Mucosa of rectum (tissue), 2 donors: ENCODE measurements at regions not wholly inside any gene's neighbourhood (a gene's known extent, or its start where the extent isn't known, plus 50 kb on each side); places are given as distances from the start of the nearest gene placed in this dataset.
A peak's percentile ranks its signal among the peaks of the same experiment; 100 is the strongest.

ENCODE experiments used
- H3K27ac ChIP-seq, 2 donors: one replicate each; pipeline ENCODE4 v1.7.0; 2013; ENCODE audit warnings: inconsistent platforms in 2 of 2, low read depth in 2 of 2, low read length in 2 of 2
- H3K27me3 ChIP-seq, 2 donors: one replicate each; pipeline ENCODE4 v1.7.0; 2013; ENCODE audit warnings: low read length in 2 of 2; ENCODE audit not compliant: control insufficient read depth in 2 of 2, insufficient read depth in 2 of 2
- H3K36me3 ChIP-seq, 2 donors: one replicate each; pipeline ENCODE4 v1.7.0; 2013; ENCODE audit warnings: low read length in 2 of 2; ENCODE audit not compliant: control insufficient read depth in 2 of 2, insufficient read depth in 2 of 2
- H3K4me1 ChIP-seq, 2 donors: one replicate each; pipeline ENCODE4 v1.7.0; 2013; ENCODE audit warnings: low read length in 2 of 2, mild to moderate bottlenecking in 1 of 2; ENCODE audit not compliant: control insufficient read depth in 2 of 2, insufficient read depth in 2 of 2
- H3K4me3 ChIP-seq, 2 donors: one replicate each; pipeline ENCODE4 v1.7.0; 2013; ENCODE audit warnings: low read length in 2 of 2
- H3K9ac ChIP-seq, 2 donors: one replicate each; pipeline ENCODE4 v1.7.0; 2013; ENCODE audit warnings: low read length in 2 of 2, low read depth in 1 of 2, mild to moderate bottlenecking in 1 of 2
- H3K9me3 ChIP-seq, 2 donors: one replicate each; pipeline ENCODE4 v1.7.0; 2013; ENCODE audit warnings: low read length in 2 of 2; ENCODE audit not compliant: control insufficient read depth in 2 of 2
- donor health status: healthy.
- donor health status: Normal muscosa, but diverticular disease.

GRCh38 chr2:198641161-198641560, 816.6 kb downstream of the SATB2 start:
- H3K27me3 ChIP-seq, result no peaks in the 10 kb centered on the region
- no peak overlapping the region for H3K27ac ChIP-seq
- H3K4me1 ChIP-seq, result peaks cover 6 to 13% of the 10 kb centered on the region in 2 donors
- no peaks in the 10 kb centered on the region for H3K36me3 ChIP-seq
- no peaks in the 10 kb centered on the region for H3K9me3 ChIP-seq
- no peak overlapping the region for H3K4me3 ChIP-seq
- no peak overlapping the region for H3K9ac ChIP-seq

GRCh38 chr2:198640463-198640862, 817.3 kb downstream of the SATB2 start:
- no peak overlapping the region for H3K9ac ChIP-seq
- H3K4me1 ChIP-seq, result peaks cover 6 to 13% of the 10 kb centered on the region in 2 donors
- H3K27ac ChIP-seq, result peak overlapping the region in 1 of 2 donors; percentile 46
- H3K27me3 ChIP-seq, result no peaks in the 10 kb centered on the region
- H3K9me3 ChIP-seq, result no peaks in the 10 kb centered on the region
- no peak overlapping the region for H3K4me3 ChIP-seq
- no peaks in the 10 kb centered on the region for H3K36me3 ChIP-seq

GRCh38 chr2:198639580-198639979, 818.2 kb downstream of the SATB2 start:
- no peaks in the 10 kb centered on the region for H3K36me3 ChIP-seq
- no peak overlapping the region for H3K9ac ChIP-seq
- H3K4me3 ChIP-seq, result no peak overlapping the region
- H3K27ac ChIP-seq, result no peak overlapping the region
- H3K9me3 ChIP-seq, result no peaks in the 10 kb centered on the region
- peaks cover 6 to 13% of the 10 kb centered on the region in 2 donors for H3K4me1 ChIP-seq
- H3K27me3 ChIP-seq, result no peaks in the 10 kb centered on the region

- Histone ChIP-seq H3K4me3 (no peak overlapping the region), H3K27ac (no peak overlapping the region)
Measured at GRCh38 chr2:198638577-198638976, 819.2 kb downstream of the SATB2 start.

GRCh38 chr2:198630384-198630783, 826.0 kb downstream of the PLCL1 start:
- H3K36me3 ChIP-seq, result no peaks in the 10 kb centered on the region
- no peaks in the 10 kb centered on the region for H3K4me1 ChIP-seq
- no peak overlapping the region for H3K27ac ChIP-seq
- H3K27me3 ChIP-seq, result no peaks in the 10 kb centered on the region
- no peak overlapping the region for H3K4me3 ChIP-seq
- no peak overlapping the region for H3K9ac ChIP-seq
- no peaks in the 10 kb centered on the region for H3K9me3 ChIP-seq

More at GRCh38 chr2:198638577-198638976, 819.2 kb downstream of the SATB2 start:
- Histone ChIP-seq H3K9ac (no peak overlapping the region), H3K27me3 (no peaks in the 10 kb centered on the region), H3K4me1 (peaks cover 6 to 13% of the 10 kb centered on the region in 2 donors), H3K36me3 (no peaks in the 10 kb centered on the region), H3K9me3 (no peaks in the 10 kb centered on the region)

- Histone ChIP-seq H3K27ac (no peak overlapping the region), H3K9ac (no peak overlapping the region)
Measured at GRCh38 chr2:198628596-198628995, 824.2 kb downstream of the PLCL1 start.

GRCh38 chr2:198622986-198623730, 818.8 kb downstream of the PLCL1 start:
- H3K4me1 ChIP-seq, result no peaks in the 10 kb centered on the region
- no peak overlapping the region for H3K4me3 ChIP-seq
- no peak overlapping the region for H3K27ac ChIP-seq
- no peak overlapping the region for H3K9ac ChIP-seq
- H3K27me3 ChIP-seq, result no peaks in the 10 kb centered on the region
- no peaks in the 10 kb centered on the region for H3K9me3 ChIP-seq
- H3K36me3 ChIP-seq, result no peaks in the 10 kb centered on the region

More at GRCh38 chr2:198628596-198628995, 824.2 kb downstream of the PLCL1 start:
- H3K4me1 ChIP-seq, result no peaks in the 10 kb centered on the region
- H3K4me3 ChIP-seq, result no peak overlapping the region
- H3K27me3 ChIP-seq, result no peaks in the 10 kb centered on the region
- H3K36me3 ChIP-seq, result no peaks in the 10 kb centered on the region
- H3K9me3 ChIP-seq, result no peaks in the 10 kb centered on the region

- H3K27me3 ChIP-seq, result no peaks in the 10 kb centered on the region
- H3K4me3 ChIP-seq, result peak overlapping the region; percentile 16 to 49
- peak overlapping the region; percentile 19 to 63 for H3K27ac ChIP-seq
- peaks cover 0 to 3% of the 10 kb centered on the region in 2 donors for H3K4me1 ChIP-seq
- no peaks in the 10 kb centered on the region for H3K9me3 ChIP-seq
- peak overlapping the region in 1 of 2 donors; percentile 26 for H3K9ac ChIP-seq
- no peaks in the 10 kb centered on the region for H3K36me3 ChIP-seq
Measured at GRCh38 chr2:198615972-198616371, 811.6 kb downstream of the PLCL1 start.

- no peak overlapping the region for H3K27ac ChIP-seq
- H3K27me3 ChIP-seq, result no peaks in the 10 kb centered on the region
- H3K4me3 ChIP-seq, result no peak overlapping the region
- H3K36me3 ChIP-seq, result no peaks in the 10 kb centered on the region
- no peak overlapping the region for H3K9ac ChIP-seq
- H3K4me1 ChIP-seq, result peaks cover 0 to under 1% of the 10 kb centered on the region in 2 donors
- H3K9me3 ChIP-seq, result no peaks in the 10 kb centered on the region
Measured at GRCh38 chr2:198611201-198611600, 806.8 kb downstream of the PLCL1 start.

- H3K4me1 ChIP-seq, result no peaks in the 10 kb centered on the region
- H3K4me3 ChIP-seq, result no peak overlapping the region
- H3K9ac ChIP-seq, result no peak overlapping the region
- H3K27me3 ChIP-seq, result no peaks in the 10 kb centered on the region
- H3K9me3 ChIP-seq, result no peaks in the 10 kb centered on the region
- no peak overlapping the region for H3K27ac ChIP-seq
- no peaks in the 10 kb centered on the region for H3K36me3 ChIP-seq
Measured at GRCh38 chr2:198604599-198604998, 800.2 kb downstream of the PLCL1 start.
